K562 (cell line): ENCODE measurements at regions not wholly inside any gene's neighbourhood (a gene's known extent, or its start where the extent isn't known, plus 50 kb on each side); places are given as distances from the start of the nearest gene placed in this dataset.
A peak's percentile ranks its signal among the peaks of the same experiment; 100 is the strongest.

ENCODE experiments used
- BDP1 ChIP-seq: IDR thresholded peaks from 3 replicates; pipeline ENCODE4 v1.6.1; 2011; ENCODE audit not compliant: insufficient read length, insufficient read depth
- CHD4 ChIP-seq: fragments of 200-600 bp; sonication (generic); IDR thresholded peaks from 3 replicates; pipeline ENCODE4 v1.6.1; 2012; ENCODE audit warnings: low read depth, mild to moderate bottlenecking, mixed read lengths, low read length, inconsistent platforms; ENCODE audit not compliant: insufficient read depth, insufficient replicate concordance, poor library complexity, severe bottlenecking
- DMBX1 ChIP-seq: fragments of 250-450 bp; sonication (Bioruptor Pico); IDR thresholded peaks from 2 replicates; pipeline ENCODE4 v1.8.0; 2022; ENCODE audit warnings: inconsistent platforms, mild to moderate bottlenecking, moderate library complexity, borderline replicate concordance
- GABPA ChIP-seq: fragments of 200-800 bp; sonication (Bioruptor generic); conservative IDR thresholded peaks from 2 replicates; pipeline ENCODE4 v1.6.1; 2016; ENCODE audit warnings: low read depth, missing genetic modification characterization, missing compliant biosample characterization
- HMGN3 ChIP-seq: IDR thresholded peaks from 2 replicates; pipeline ENCODE4 v1.6.1; 2011; ENCODE audit warnings: borderline replicate concordance, low read depth, mild to moderate bottlenecking, mixed read lengths, low read length; ENCODE audit not compliant: insufficient read length; ENCODE audit errors: extremely low read depth
- KAT7 ChIP-seq: sonication (generic); formaldehyde crosslinking; IDR thresholded peaks from 2 replicates; pipeline ENCODE4 v1.8.0; 2022; ENCODE audit warnings: missing genetic modification reagents, mild to moderate bottlenecking, borderline replicate concordance
- KHSRP ChIP-seq: fragments of 450-650 bp; IDR thresholded peaks from 2 replicates; pipeline ENCODE4 v1.6.1; 2017
- MCM2 ChIP-seq: fragments of 450-650 bp; IDR thresholded peaks from 2 replicates; pipeline ENCODE4 v1.6.1; 2017; ENCODE audit warnings: low read depth, mild to moderate bottlenecking
- NELFE ChIP-seq: IDR thresholded peaks from 2 replicates; pipeline ENCODE4 v1.6.1; 2011; ENCODE audit warnings: mild to moderate bottlenecking; ENCODE audit not compliant: insufficient read depth, insufficient read length
- NFXL1 ChIP-seq: fragments of 450-650 bp; formaldehyde crosslinking; IDR thresholded peaks from 2 replicates; pipeline ENCODE4 v1.4.0; 2021; ENCODE audit warnings: mild to moderate bottlenecking
- PHF8 ChIP-seq: fragments of 200-600 bp; sonication (generic); IDR thresholded peaks from 2 replicates; pipeline ENCODE4 v1.6.1; 2012; ENCODE audit warnings: mixed run types, mild to moderate bottlenecking, inconsistent platforms, low read length, moderate library complexity, borderline replicate concordance
- STAT5A ChIP-seq: IDR thresholded peaks from 2 replicates; pipeline ENCODE4 v1.6.1; 2012; ENCODE audit warnings: low read length, inconsistent platforms, borderline replicate concordance
- ZNF3 ChIP-seq: fragments of 250-450 bp; sonication (Bioruptor Pico); IDR thresholded peaks from 2 replicates; pipeline ENCODE4 v1.5.0; 2021; ENCODE audit warnings: mild to moderate bottlenecking, moderate library complexity
- ZNF695 ChIP-seq: fragments of 450-650 bp; formaldehyde crosslinking; IDR thresholded peaks from 2 replicates; pipeline ENCODE4 v1.4.0; 2020; ENCODE audit warnings: mild to moderate bottlenecking, moderate library complexity
- TF ChIP-seq, protein P1 (sequence below): fragments of 450-650 bp; formaldehyde crosslinking; IDR thresholded peaks from 2 replicates; pipeline ENCODE4 v1.4.0; 2020; ENCODE audit warnings: mild to moderate bottlenecking, mixed read lengths
- TF ChIP-seq, protein P2 (sequence below), 2 experiments: fragments of 450-650 bp in 1 of 2; IDR thresholded peaks; 2 replicates each; pipeline ENCODE4 v1.6.1; 2011 to 2017; ENCODE audit warnings: low read depth in 2 of 2, antibody characterized with exemption in 1 of 2, borderline replicate concordance in 1 of 2, low read length in 1 of 2, mild to moderate bottlenecking in 1 of 2, mixed read lengths in 1 of 2; ENCODE audit not compliant: control insufficient read depth in 1 of 2
- TF ChIP-seq, protein P3 (sequence below): fragments of 250-450 bp; sonication (Bioruptor Pico); IDR thresholded peaks from 2 replicates; pipeline ENCODE4 v1.6.1; 2021; ENCODE audit warnings: mild to moderate bottlenecking
- TF ChIP-seq, protein P4 (sequence below): sonication (generic); formaldehyde crosslinking; IDR thresholded peaks from 2 replicates; pipeline ENCODE4 v1.8.0; 2022; ENCODE audit warnings: mild to moderate bottlenecking, missing genetic modification reagents
- TF ChIP-seq, protein P5 (sequence below), 2 experiments: IDR thresholded peaks; 2 replicates each; pipeline ENCODE4 v1.6.1; 2011; ENCODE audit warnings: borderline replicate concordance in 1 of 2, control low read depth in 1 of 2, low read depth in 1 of 2, low read length in 1 of 2, mild to moderate bottlenecking in 1 of 2, mixed read lengths in 1 of 2, moderate library complexity in 1 of 2; ENCODE audit not compliant: insufficient read depth in 1 of 2, insufficient read length in 1 of 2, poor library complexity in 1 of 2, severe bottlenecking in 1 of 2; ENCODE audit errors: extremely low read depth in 1 of 2

DNA sequence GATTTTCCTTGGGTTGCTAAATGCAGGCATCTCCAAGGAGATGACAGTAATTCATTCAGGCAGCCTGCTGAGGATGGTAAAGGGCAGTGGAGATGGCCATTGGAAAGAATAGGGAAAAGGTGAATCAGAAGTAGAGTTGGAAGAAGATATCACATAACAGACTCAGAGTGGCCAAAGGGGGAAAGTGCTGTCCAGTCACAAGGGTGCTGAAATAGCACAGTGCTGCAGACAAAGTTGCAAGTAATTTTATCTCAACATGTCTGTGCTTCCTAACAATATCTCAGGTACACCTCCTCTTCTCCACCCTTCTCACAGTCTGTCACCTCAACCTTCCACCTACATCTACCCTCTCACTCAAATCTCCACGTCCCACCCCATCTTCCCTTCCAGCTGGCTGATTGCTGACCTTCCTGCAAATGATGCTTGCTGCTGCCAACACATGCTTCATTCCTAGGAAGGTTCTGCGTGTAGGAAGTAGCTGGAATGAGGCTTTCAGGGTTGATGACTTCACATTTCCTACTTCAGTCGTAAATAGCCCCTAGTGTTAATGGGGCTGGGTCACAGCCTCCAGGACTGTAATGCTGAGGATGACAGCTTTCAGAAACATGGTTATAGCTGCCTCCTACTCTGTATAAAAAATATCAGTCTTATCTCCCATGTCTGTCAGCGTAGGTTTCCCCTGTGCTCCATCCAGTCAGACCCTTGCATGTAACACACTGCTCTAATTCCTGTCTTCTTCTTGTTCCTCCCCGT lies 123.9 kb downstream of the CTNND1 start (continued):
- TF ChIP-seq, protein P1, sequence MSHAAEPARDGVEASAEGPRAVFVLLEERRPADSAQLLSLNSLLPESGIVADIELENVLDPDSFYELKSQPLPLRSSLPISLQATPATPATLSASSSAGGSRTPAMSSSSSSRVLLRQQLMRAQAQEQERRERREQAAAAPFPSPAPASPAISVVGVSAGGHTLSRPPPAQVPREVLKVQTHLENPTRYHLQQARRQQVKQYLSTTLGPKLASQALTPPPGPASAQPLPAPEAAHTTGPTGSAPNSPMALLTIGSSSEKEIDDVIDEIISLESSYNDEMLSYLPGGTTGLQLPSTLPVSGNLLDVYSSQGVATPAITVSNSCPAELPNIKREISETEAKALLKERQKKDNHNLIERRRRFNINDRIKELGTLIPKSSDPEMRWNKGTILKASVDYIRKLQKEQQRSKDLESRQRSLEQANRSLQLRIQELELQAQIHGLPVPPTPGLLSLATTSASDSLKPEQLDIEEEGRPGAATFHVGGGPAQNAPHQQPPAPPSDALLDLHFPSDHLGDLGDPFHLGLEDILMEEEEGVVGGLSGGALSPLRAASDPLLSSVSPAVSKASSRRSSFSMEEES (CRISPR knock-in tag): no peak
- TF ChIP-seq HMGN3 (no peak), GABPA (no peak), NELFE (no peak), ZNF695 (CRISPR knock-in tag) (no peak), CHD4 (no peak), ZNF3 (CRISPR knock-in tag) (no peak), DMBX1 (peak; percentile 70; the same call in 1 of the 2 replicates), NFXL1 (CRISPR knock-in tag) (no peak), KAT7 (CRISPR knock-in tag) (no peak), MCM2 (no peak), KHSRP (no peak), STAT5A (no peak), PHF8 (no peak), BDP1 (no peak)
- TF ChIP-seq, protein P2, sequence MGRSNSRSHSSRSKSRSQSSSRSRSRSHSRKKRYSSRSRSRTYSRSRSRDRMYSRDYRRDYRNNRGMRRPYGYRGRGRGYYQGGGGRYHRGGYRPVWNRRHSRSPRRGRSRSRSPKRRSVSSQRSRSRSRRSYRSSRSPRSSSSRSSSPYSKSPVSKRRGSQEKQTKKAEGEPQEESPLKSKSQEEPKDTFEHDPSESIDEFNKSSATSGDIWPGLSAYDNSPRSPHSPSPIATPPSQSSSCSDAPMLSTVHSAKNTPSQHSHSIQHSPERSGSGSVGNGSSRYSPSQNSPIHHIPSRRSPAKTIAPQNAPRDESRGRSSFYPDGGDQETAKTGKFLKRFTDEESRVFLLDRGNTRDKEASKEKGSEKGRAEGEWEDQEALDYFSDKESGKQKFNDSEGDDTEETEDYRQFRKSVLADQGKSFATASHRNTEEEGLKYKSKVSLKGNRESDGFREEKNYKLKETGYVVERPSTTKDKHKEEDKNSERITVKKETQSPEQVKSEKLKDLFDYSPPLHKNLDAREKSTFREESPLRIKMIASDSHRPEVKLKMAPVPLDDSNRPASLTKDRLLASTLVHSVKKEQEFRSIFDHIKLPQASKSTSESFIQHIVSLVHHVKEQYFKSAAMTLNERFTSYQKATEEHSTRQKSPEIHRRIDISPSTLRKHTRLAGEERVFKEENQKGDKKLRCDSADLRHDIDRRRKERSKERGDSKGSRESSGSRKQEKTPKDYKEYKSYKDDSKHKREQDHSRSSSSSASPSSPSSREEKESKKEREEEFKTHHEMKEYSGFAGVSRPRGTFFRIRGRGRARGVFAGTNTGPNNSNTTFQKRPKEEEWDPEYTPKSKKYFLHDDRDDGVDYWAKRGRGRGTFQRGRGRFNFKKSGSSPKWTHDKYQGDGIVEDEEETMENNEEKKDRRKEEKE (IDR thresholded peaks at IDR 0.05; ENCODE audit: borderline replicate concordance in 1 of 2, control insufficient read depth in 1 of 2, low read depth in 2 of 2, low read length in 1 of 2): no peak
- TF ChIP-seq, protein P3, sequence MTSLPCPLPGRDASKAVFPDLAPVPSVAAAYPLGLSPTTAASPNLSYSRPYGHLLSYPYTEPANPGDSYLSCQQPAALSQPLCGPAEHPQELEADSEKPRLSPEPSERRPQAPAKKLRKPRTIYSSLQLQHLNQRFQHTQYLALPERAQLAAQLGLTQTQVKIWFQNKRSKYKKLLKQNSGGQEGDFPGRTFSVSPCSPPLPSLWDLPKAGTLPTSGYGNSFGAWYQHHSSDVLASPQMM (CRISPR knock-in tag): no peak
- TF ChIP-seq, protein P4, sequence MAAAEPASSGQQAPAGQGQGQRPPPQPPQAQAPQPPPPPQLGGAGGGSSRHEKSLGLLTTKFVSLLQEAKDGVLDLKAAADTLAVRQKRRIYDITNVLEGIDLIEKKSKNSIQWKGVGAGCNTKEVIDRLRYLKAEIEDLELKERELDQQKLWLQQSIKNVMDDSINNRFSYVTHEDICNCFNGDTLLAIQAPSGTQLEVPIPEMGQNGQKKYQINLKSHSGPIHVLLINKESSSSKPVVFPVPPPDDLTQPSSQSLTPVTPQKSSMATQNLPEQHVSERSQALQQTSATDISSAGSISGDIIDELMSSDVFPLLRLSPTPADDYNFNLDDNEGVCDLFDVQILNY: no peak
- TF ChIP-seq, protein P5, sequence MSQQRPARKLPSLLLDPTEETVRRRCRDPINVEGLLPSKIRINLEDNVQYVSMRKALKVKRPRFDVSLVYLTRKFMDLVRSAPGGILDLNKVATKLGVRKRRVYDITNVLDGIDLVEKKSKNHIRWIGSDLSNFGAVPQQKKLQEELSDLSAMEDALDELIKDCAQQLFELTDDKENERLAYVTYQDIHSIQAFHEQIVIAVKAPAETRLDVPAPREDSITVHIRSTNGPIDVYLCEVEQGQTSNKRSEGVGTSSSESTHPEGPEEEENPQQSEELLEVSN (IDR thresholded peaks at IDR 0.05; ENCODE audit: borderline replicate concordance in 1 of 2, extremely low read depth in 1 of 2, insufficient read depth in 1 of 2, insufficient read length in 1 of 2, low read depth in 1 of 2, low read length in 1 of 2, poor library complexity in 1 of 2, severe bottlenecking in 1 of 2): no peak
